ENCODE measurements at regions not wholly inside any gene's neighbourhood (a gene's known extent, or its start where the extent isn't known, plus 50 kb on each side); places are given as distances from the start of the nearest gene placed in this dataset.

DNA sequence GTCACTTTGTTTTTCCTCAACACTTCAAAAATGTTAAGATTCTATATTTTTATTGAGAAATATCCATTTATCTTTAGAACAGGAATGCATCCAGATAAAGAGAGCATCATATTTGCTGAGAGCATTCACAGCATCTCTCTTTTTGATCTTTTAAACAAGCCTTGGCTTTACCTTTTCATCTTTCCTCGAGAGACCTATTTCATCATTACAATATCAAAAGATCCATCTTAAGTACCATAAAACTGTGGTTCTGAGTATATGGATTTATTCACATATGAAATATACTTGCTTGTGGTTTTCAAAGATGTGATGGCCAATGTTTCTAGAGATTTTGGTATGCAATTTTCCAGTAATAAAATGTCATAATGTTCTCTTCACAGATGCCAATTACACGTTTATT is 1140.9 kb downstream of the GATA3 start:
- Histone ChIP-seq H3K79me2 (ENCODE audit: insufficient read depth, low read length) (no peaks in the 10 kb centered on the region), H3K9ac (ENCODE audit: low read length) (no peak overlapping the region), H3K9me2 (replicated peaks; ENCODE audit: insufficient read depth, low read length) (no peaks in the 10 kb centered on the region), H3K4me3 (ENCODE audit: insufficient read depth, low read length, poor library complexity, severe bottlenecking) (no peak overlapping the region), H3K27ac (ENCODE audit: low read depth, low read length) (no peak overlapping the region), H3K4me2 (ENCODE audit: low read depth, low read length, poor library complexity, severe bottlenecking) (no peak overlapping the region), H3F3A (ENCODE audit: insufficient read depth) (no peaks in the 10 kb centered on the region), H2AFZ (ENCODE audit: low read depth, low read length, severe bottlenecking) (no peak overlapping the region), H3K9me3 (ENCODE audit: insufficient read depth, low read length) (no peaks in the 10 kb centered on the region), H3K36me3 (ENCODE audit: low read length) (no peaks in the 10 kb centered on the region), H4K20me1 (ENCODE audit: low read depth, low read length) (0 out of 2 replicates have a peak, but pooled peaks cover 6% of the 10 kb centered on the region), H3K27me3 (ENCODE audit: low read length) (no peaks in the 10 kb centered on the region)
- TF ChIP-seq, protein P1, sequence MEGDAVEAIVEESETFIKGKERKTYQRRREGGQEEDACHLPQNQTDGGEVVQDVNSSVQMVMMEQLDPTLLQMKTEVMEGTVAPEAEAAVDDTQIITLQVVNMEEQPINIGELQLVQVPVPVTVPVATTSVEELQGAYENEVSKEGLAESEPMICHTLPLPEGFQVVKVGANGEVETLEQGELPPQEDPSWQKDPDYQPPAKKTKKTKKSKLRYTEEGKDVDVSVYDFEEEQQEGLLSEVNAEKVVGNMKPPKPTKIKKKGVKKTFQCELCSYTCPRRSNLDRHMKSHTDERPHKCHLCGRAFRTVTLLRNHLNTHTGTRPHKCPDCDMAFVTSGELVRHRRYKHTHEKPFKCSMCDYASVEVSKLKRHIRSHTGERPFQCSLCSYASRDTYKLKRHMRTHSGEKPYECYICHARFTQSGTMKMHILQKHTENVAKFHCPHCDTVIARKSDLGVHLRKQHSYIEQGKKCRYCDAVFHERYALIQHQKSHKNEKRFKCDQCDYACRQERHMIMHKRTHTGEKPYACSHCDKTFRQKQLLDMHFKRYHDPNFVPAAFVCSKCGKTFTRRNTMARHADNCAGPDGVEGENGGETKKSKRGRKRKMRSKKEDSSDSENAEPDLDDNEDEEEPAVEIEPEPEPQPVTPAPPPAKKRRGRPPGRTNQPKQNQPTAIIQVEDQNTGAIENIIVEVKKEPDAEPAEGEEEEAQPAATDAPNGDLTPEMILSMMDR (IDR thresholded peaks at IDR 0.05; ENCODE audit: insufficient read depth, low read length, poor library complexity, severe bottlenecking), result no peak
- no peak for TF ChIP-seq EZH2phosphoT487 (conservative IDR thresholded peaks at IDR 0.05; ENCODE audit: low read length)

DNA sequence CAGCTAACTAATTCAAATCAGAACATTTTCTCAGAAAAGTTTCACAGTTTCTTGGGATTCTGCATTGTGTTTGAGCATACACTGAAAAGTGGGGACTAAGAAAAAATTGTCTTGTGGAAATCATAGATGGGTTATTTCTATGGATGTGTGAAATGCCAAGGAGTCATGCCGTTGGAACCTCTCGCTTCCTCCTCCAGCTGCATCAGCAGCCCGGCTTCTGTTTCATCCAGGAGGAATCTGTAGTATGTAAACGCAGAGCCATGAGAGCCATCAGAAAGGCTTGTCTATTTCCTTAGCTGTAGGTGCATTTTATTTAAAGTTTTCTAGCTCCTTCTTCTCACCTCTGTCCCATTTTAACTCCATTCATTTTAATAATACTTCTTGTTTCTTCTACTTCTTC is 1144.1 kb downstream of the GATA3 start:
- Histone ChIP-seq H3K36me3 (ENCODE audit: low read length) (no peaks in the 10 kb centered on the region), H3K4me2 (ENCODE audit: low read depth, low read length, poor library complexity, severe bottlenecking) (no peak overlapping the region), H4K20me1 (ENCODE audit: low read depth, low read length) (no peaks in the 10 kb centered on the region), H3K27ac (ENCODE audit: low read depth, low read length) (no peak overlapping the region), H3F3A (ENCODE audit: insufficient read depth) (no peaks in the 10 kb centered on the region), H3K9me3 (ENCODE audit: insufficient read depth, low read length) (no peaks in the 10 kb centered on the region), H3K27me3 (ENCODE audit: low read length) (no peaks in the 10 kb centered on the region), H3K9ac (ENCODE audit: low read length) (no peak overlapping the region), H3K9me2 (replicated peaks; ENCODE audit: insufficient read depth, low read length) (no peaks in the 10 kb centered on the region), H3K4me3 (ENCODE audit: insufficient read depth, low read length, poor library complexity, severe bottlenecking) (no peak overlapping the region), H2AFZ (ENCODE audit: low read depth, low read length, severe bottlenecking) (no peak overlapping the region), H3K79me2 (ENCODE audit: insufficient read depth, low read length) (no peaks in the 10 kb centered on the region)
- TF ChIP-seq, protein P1 (IDR thresholded peaks at IDR 0.05; ENCODE audit: insufficient read depth, low read length, poor library complexity, severe bottlenecking), result no peak
- TF ChIP-seq EZH2phosphoT487 (conservative IDR thresholded peaks at IDR 0.05; ENCODE audit: low read length), result no peak

DNA sequence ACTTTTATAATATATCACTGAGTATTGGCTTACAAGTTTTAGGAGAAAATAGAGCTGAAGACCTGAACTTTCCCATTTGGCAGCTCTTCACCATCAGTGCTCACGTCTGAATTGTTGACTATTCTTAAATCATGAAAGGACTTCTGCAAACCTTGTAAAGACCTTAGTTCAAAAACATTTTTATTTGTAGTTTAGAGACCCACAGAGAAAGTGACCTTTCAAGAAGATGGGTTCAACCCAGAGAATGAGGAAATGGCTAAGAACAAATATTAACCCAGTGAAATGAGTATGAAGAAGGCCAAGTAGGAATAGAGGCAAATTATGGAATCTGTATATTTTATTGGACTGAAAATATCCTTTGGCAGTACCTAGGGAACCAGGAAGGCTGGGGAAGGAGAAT is 1151.1 kb downstream of the GATA3 start:
- H2AFZ ChIP-seq (ENCODE audit: low read depth, low read length, severe bottlenecking), result no peak overlapping the region
- no peak overlapping the region for H3K9ac ChIP-seq (ENCODE audit: low read length)
- H3K9me3 ChIP-seq (ENCODE audit: insufficient read depth, low read length), result no peaks in the 10 kb centered on the region
- H3K36me3 ChIP-seq (ENCODE audit: low read length), result no peaks in the 10 kb centered on the region
- no peaks in the 10 kb centered on the region for H4K20me1 ChIP-seq (ENCODE audit: low read depth, low read length)
- no peaks in the 10 kb centered on the region for H3F3A ChIP-seq (ENCODE audit: insufficient read depth)
- no peak overlapping the region for H3K27ac ChIP-seq (ENCODE audit: low read depth, low read length)
- H3K79me2 ChIP-seq (ENCODE audit: insufficient read depth, low read length), result no peaks in the 10 kb centered on the region
- TF ChIP-seq, protein P1 (IDR thresholded peaks at IDR 0.05; ENCODE audit: insufficient read depth, low read length, poor library complexity, severe bottlenecking), result no peak
- no peak for TF ChIP-seq EZH2phosphoT487 (conservative IDR thresholded peaks at IDR 0.05; ENCODE audit: low read length)
- H3K4me2 ChIP-seq (ENCODE audit: low read depth, low read length, poor library complexity, severe bottlenecking), result no peak overlapping the region
- H3K27me3 ChIP-seq (ENCODE audit: low read length), result no peaks in the 10 kb centered on the region
- H3K9me2 ChIP-seq (replicated peaks; ENCODE audit: insufficient read depth, low read length), result no peaks in the 10 kb centered on the region
- no peak overlapping the region for H3K4me3 ChIP-seq (ENCODE audit: insufficient read depth, low read length, poor library complexity, severe bottlenecking)
